CD4-positive, alpha-beta T cell (primary cell): ENCODE measurements at regions not wholly inside any gene's neighbourhood (a gene's known extent, or its start where the extent isn't known, plus 50 kb on each side); places are given as distances from the start of the nearest gene placed in this dataset.

Experiments used
- ATAC-seq: fragments of 200-7000 bp; cut with Tn5 transposase; one replicate; pipeline ENCODE4 v1.10.0; 2022; ENCODE audit warnings: mild to moderate bottlenecking; ENCODE audit not compliant: poor library complexity
- CTCF ChIA-PET: fragments of 350-600 bp; sonication (Branson Sonifier 250); formaldehyde crosslinking; loops from one replicate; lab custom pipeline; 2021; ENCODE audit warnings: antibody characterized with exemption, inconsistent platforms; lab: Charles Lee
- POLR2A ChIA-PET: fragments of 350-600 bp; sonication (Branson Sonifier 250); formaldehyde crosslinking; loops from one replicate; lab custom pipeline; 2021; ENCODE audit warnings: antibody characterized with exemption, inconsistent platforms; lab: Charles Lee
- DNase-seq, 14 experiments: peaks; one replicate each; pipeline ENCODE4 v3.0.0-alpha.2; 2013 to 2020; ENCODE audit warnings: mixed read lengths in 2 of 14
- H3K27ac ChIP-seq, 2 donors: one replicate each; pipeline versions ENCODE4 v1.5.1 to v1.7.0; 2013; ENCODE audit warnings: low read length in 2 of 2, low read depth in 1 of 2, mild to moderate bottlenecking in 1 of 2
- H3K27me3 ChIP-seq, 2 experiments: 1 replicate in 1 of 2; 2 replicates in 1 of 2; pipeline versions ENCODE4 v1.6.1 to v1.7.0; 2013; ENCODE audit warnings: low read length in 2 of 2, control low read depth in 1 of 2, mild to moderate bottlenecking in 1 of 2, moderate library complexity in 1 of 2; ENCODE audit not compliant: insufficient read depth in 2 of 2, control insufficient read depth in 1 of 2
- H3K36me3 ChIP-seq: one replicate; pipeline ENCODE4 v1.6.1; 2013; ENCODE audit warnings: low read length, control low read depth; ENCODE audit not compliant: insufficient read depth
- H3K4me1 ChIP-seq: one replicate; pipeline ENCODE4 v1.6.1; 2013; ENCODE audit warnings: low read length, control low read depth; ENCODE audit not compliant: insufficient read depth
- H3K4me3 ChIP-seq: one replicate; pipeline ENCODE4 v1.5.1; 2013; ENCODE audit warnings: mild to moderate bottlenecking, low read length, moderate library complexity
- H3K9me3 ChIP-seq, 2 experiments: 1 replicate in 1 of 2; 2 replicates in 1 of 2; pipeline versions ENCODE4 v1.6.1 to v1.7.0; 2013; ENCODE audit warnings: low read length in 2 of 2, mild to moderate bottlenecking in 2 of 2, control low read depth in 1 of 2, moderate library complexity in 1 of 2; ENCODE audit not compliant: control insufficient read depth in 1 of 2, insufficient read depth in 1 of 2
- H3K27ac Mint-ChIP-seq: one replicate; pipeline ENCODE4 v1.8.0; 2020; ENCODE audit warnings: mixed read lengths
- H3K27me3 Mint-ChIP-seq: one replicate; pipeline ENCODE4 v1.8.0; 2021; ENCODE audit warnings: mixed read lengths
- H3K36me3 Mint-ChIP-seq: one replicate; pipeline ENCODE4 v1.8.0; 2021; ENCODE audit warnings: low read depth, mixed read lengths
- H3K4me1 Mint-ChIP-seq: one replicate; pipeline ENCODE4 v1.8.0; 2021; ENCODE audit warnings: low read depth, mixed read lengths
- H3K4me3 Mint-ChIP-seq: one replicate; pipeline ENCODE4 v1.8.0; 2020; ENCODE audit warnings: mild to moderate bottlenecking, mixed read lengths
- H3K9me3 Mint-ChIP-seq: one replicate; pipeline ENCODE4 v1.8.0; 2020; ENCODE audit warnings: mixed read lengths
- intact Hi-C, 2 experiments: fragments of 100-400 bp; cut with DNase I in 1 of 2; cut with micrococcal nuclease in 1 of 2; formaldehyde crosslinking; loops; one replicate each; pipeline versions ENCODE4 v1.15.1 to v1.9.0; 2023 to 2025; cut with DNase I, micrococcal nuclease
- TF ChIP-seq, protein P1 (sequence below): fragments of 200-600 bp; IDR thresholded peaks from one replicate; pipeline ENCODE4 v1.8.0; 2022; ENCODE audit warnings: antibody characterized with exemption, mild to moderate bottlenecking

DNA sequence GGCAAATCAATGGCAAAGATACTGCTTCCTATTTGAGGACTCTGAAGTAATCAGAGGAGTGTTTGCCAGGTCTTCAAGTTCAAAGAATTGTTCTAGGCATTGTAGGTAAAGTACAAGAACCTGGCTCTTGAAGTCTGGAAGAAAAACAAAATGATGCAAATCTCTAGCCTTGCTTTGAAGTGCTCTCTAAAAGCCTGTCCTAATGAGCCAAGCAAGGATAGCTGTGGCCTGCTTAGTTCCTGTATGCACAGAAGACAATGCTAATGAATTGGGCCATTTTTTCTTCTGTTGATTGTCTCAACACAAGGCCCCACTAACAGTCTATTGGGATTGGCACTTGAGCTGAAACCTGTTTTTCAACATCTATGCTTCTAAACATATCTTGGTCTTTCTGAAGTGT is 165.0 kb upstream of the POU3F2 start:
- DNase-seq (no peak), ATAC-seq (no peak)
- no peaks in the 10 kb centered on the region for H3K36me3 ChIP-seq
- H3K9me3 ChIP-seq: no peaks in the 10 kb centered on the region
- no peaks in the 10 kb centered on the region for H3K27me3 ChIP-seq
- H3K4me3 ChIP-seq: no peak overlapping the region
- no peak overlapping the region for H3K27ac ChIP-seq
- POLR2A ChIA-PET: no interaction called here
- no peaks in the 10 kb centered on the region for H3K36me3 Mint-ChIP-seq
- H3K4me1 ChIP-seq: no peaks in the 10 kb centered on the region
- CTCF ChIA-PET: no interaction called here
- TF ChIP-seq, protein P1, sequence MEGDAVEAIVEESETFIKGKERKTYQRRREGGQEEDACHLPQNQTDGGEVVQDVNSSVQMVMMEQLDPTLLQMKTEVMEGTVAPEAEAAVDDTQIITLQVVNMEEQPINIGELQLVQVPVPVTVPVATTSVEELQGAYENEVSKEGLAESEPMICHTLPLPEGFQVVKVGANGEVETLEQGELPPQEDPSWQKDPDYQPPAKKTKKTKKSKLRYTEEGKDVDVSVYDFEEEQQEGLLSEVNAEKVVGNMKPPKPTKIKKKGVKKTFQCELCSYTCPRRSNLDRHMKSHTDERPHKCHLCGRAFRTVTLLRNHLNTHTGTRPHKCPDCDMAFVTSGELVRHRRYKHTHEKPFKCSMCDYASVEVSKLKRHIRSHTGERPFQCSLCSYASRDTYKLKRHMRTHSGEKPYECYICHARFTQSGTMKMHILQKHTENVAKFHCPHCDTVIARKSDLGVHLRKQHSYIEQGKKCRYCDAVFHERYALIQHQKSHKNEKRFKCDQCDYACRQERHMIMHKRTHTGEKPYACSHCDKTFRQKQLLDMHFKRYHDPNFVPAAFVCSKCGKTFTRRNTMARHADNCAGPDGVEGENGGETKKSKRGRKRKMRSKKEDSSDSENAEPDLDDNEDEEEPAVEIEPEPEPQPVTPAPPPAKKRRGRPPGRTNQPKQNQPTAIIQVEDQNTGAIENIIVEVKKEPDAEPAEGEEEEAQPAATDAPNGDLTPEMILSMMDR: no peak
- H3K27ac Mint-ChIP-seq: no peak overlapping the region
- no peak overlapping the region for H3K4me3 Mint-ChIP-seq
- no peaks in the 10 kb centered on the region for H3K4me1 Mint-ChIP-seq
- intact Hi-C loops: no loop called here
- H3K9me3 Mint-ChIP-seq: no peaks in the 10 kb centered on the region
- peaks cover 2% of the 10 kb centered on the region for H3K27me3 Mint-ChIP-seq

DNA sequence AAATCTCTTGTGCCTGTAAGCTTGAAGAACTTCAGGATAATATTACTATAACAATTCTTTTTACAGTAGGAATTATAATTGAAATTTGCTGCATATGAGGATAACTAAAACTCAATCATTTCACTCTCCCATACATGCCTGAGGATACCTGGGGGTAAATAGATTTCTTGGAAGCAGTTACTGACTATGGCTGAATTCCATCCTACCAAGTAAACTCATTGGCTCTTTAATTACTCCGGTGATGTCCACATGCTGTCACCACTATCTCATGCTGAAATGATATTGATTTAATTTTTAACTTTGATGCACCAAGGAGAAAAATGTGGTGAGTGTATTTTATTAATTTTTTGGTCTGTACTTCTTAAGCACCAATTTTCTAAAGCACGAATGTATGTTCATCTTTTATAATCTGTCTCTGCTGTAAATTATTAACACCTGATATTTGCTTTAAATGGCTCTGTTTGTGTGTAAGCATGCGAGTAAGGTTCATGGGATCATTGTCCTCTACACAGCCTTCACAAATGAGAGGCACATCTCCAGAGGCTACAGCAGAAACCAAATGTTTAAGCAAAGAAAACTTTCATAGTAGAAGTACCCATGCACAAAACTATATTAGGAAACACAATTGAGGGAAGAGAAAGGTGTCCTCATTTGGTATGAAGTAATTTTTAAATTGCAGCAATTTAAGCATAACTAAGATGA is 164.2 kb upstream of the POU3F2 start:
- Histone ChIP-seq H3K27me3 (no peaks in the 10 kb centered on the region), H3K4me3 (no peak overlapping the region), H3K4me1 (no peaks in the 10 kb centered on the region), H3K27ac (no peak overlapping the region), H3K36me3 (no peaks in the 10 kb centered on the region), H3K9me3 (no peaks in the 10 kb centered on the region)
- intact Hi-C loops: no loop called here
- no peak overlapping the region for H3K27ac Mint-ChIP-seq
- H3K27me3 Mint-ChIP-seq: no peaks in the 10 kb centered on the region
- TF ChIP-seq, protein P1: no peak
- DNase-seq (no peak), ATAC-seq (no peak)
- no peak overlapping the region for H3K4me3 Mint-ChIP-seq
- H3K9me3 Mint-ChIP-seq: no peaks in the 10 kb centered on the region
- ChIA-PET CTCF (no interaction called here), POLR2A (no interaction called here)
- no peaks in the 10 kb centered on the region for H3K36me3 Mint-ChIP-seq
- no peaks in the 10 kb centered on the region for H3K4me1 Mint-ChIP-seq

DNA sequence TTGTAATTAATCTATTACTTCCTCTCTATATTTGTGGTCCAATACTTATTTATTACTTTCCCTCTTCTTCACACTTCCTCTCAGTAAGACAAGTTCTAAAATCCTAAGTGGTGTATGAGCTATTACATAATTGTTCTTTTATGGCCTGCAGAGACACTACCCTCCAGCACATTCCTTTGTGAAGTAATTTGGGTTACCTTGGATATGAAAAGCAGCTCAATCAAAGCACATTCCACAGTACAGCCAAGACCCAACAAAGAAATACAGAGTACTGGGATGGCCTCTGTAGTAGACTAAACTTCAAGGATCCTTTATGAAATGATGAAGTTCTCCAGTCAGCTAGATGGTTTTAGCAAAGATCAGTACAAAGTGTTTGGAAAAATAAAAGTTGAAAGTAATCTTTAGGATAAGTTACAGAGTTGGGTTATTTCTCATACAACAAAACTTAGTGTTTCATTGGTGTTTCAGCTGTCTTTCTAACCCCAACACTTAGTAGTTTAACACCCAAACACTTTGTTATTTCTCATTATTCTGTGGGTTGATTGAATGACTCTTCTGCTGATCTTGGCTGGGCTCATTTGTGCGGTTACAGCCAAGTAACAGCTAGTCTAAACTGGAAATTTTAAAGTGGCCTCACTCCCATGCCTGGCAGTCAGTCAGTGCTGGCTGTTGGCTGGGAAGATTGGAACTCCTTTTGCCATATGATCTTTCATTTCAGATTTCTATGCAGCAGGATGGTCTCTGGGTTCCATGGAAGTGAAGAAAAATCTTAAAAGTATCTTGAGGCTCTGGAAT is 161.5 kb upstream of the POU3F2 start:
- Mint-ChIP-seq H3K36me3 (no peaks in the 10 kb centered on the region), H3K27me3 (no peaks in the 10 kb centered on the region), H3K9me3 (no peaks in the 10 kb centered on the region), H3K4me1 (no peaks in the 10 kb centered on the region), H3K27ac (no peak overlapping the region), H3K4me3 (no peak overlapping the region)
- Histone ChIP-seq H3K9me3 (no peaks in the 10 kb centered on the region), H3K4me3 (no peak overlapping the region), H3K27me3 (no peaks in the 10 kb centered on the region), H3K4me1 (no peaks in the 10 kb centered on the region), H3K36me3 (no peaks in the 10 kb centered on the region), H3K27ac (no peak overlapping the region)
- DNase-seq (no peak), ATAC-seq (no peak)
- intact Hi-C loops: no loop called here
- POLR2A ChIA-PET: interaction anchor here (0.6 kb wide), 1 partner anchor 18 kb away, joined by 3 read pairs; no protein-coding TSS in a partner anchor
- CTCF ChIA-PET: no interaction called here
- TF ChIP-seq, protein P1: no peak
